Heart left ventricle (tissue), 16 donors: ENCODE measurements at regions not wholly inside any gene's neighbourhood (a gene's known extent, or its start where the extent isn't known, plus 50 kb on each side); places are given as distances from the start of the nearest gene placed in this dataset.

Experiments
- ATAC-seq, 4 donors: fragments of 200-7000 bp; cut with Tn5 transposase; one replicate each; pipeline ENCODE4 v1.9.1; 2020 to 2022; ENCODE audit warnings: moderate library complexity in 4 of 4, mild to moderate bottlenecking in 3 of 4, moderate number of reproducible peaks in 1 of 4
- DNase-seq, 5 donors: peaks; one replicate each; pipeline ENCODE4 v3.0.0-alpha.2; 2020
- H3K27ac ChIP-seq, 12 donors: fragments of 200-600 bp; sonication (generic) in 4 of 12; one replicate each; pipeline versions ENCODE4 v1.5.0 to v1.8.0; 2016 to 2022; ENCODE audit warnings: mild to moderate bottlenecking in 2 of 12
- H3K27me3 ChIP-seq, 9 donors: fragments of 200-600 bp; sonication (generic) in 2 of 9; one replicate each; pipeline versions ENCODE4 v1.5.1 to v1.8.0; 2016 to 2022; ENCODE audit warnings: mild to moderate bottlenecking in 3 of 9
- H3K36me3 ChIP-seq, 9 donors: fragments of 200-600 bp; sonication (generic) in 2 of 9; one replicate each; pipeline versions ENCODE4 v1.5.0 to v1.8.0; 2018 to 2022; ENCODE audit warnings: mild to moderate bottlenecking in 2 of 9
- H3K4me1 ChIP-seq, 12 donors: fragments of 200-600 bp; sonication (generic) in 4 of 12; one replicate each; pipeline versions ENCODE4 v1.5.0 to v1.8.0; 2016 to 2022; ENCODE audit warnings: mild to moderate bottlenecking in 3 of 12
- H3K4me3 ChIP-seq, 12 donors: fragments of 200-600 bp; sonication (generic) in 4 of 12; one replicate each; pipeline versions ENCODE4 v1.5.0 to v1.8.0; 2017 to 2022; ENCODE audit warnings: mild to moderate bottlenecking in 9 of 12, moderate library complexity in 4 of 12
- H3K9me3 ChIP-seq, 12 donors: fragments of 200-600 bp; sonication (generic) in 4 of 12; one replicate each; pipeline versions ENCODE4 v1.5.0 to v1.8.0; 2016 to 2022; ENCODE audit warnings: mild to moderate bottlenecking in 1 of 12
- CTCF ChIP-seq, 12 donors: fragments of 200-600 bp; sonication (generic) in 4 of 12; IDR thresholded peaks; one replicate each; pipeline versions ENCODE4 v1.5.0 to v1.8.0; 2018 to 2022; ENCODE audit warnings: antibody characterized with exemption in 12 of 12, mild to moderate bottlenecking in 5 of 12
- POLR2A ChIP-seq, 2 donors: fragments of 450-650 bp; IDR thresholded peaks; one replicate each; pipeline ENCODE4 v1.6.1; 2017; ENCODE audit warnings: antibody characterized with exemption in 2 of 2, mild to moderate bottlenecking in 2 of 2, moderate library complexity in 2 of 2
- WGBS, 4 donors: extraction: QIAGEN DNeasy Blood & Tissue Kit in 2 of 4; methylation state at CpG; one replicate each; pipeline versions ENCODE4 v1.1.5 to v1.1.7; 2013 to 2018; 5-methylcytosine and 5-hydroxymethylcytosine counted together
- intact Hi-C, 10 donors: fragments of 100-400 bp; cut with DNase I; formaldehyde crosslinking; loops; one replicate each; pipeline versions ENCODE4 v1.11.1 to v1.14.2; 2022
- donor health status: ischemic (EF 13 %, LVEDD 7.1; RV severe dilation, severe dysfunction).
- donor health status: healthy with polysubstance abuse.
- donor health status: DM: no; HTN: yes; CAD: no.
- donor health status: DM: no; HTN: no; CAD: no.
- donor health status: ischemic (EF 25% LVEDD 6.9; RV normal size, moderate dysfunction).
- donor health status: ischemic (EF 25% LVEDD 5.7; RV mildly dilated, moderate dysfunction).
- donor health status: healthy.
- donor health status: DM: yes; HTN: yes; CAD: no.
- donor health status: ischemic (EF 35%, LVEDD 5.7; RV mildly dilated, moderate dysfunction).
- donor health status: nonischemic (EF 11% LVEDD 7.7; RV severe dilation, severe dysfunction).
- donor health status: DM: yes; HTN: yes; CAD: no.
- donor health status: PGD.
- donor health status: ischemic (EF 29% LVEDD 5.4; RV normal size, mild dysfunction).
- donor health status: nonischemic (EF 23%, LVEDD 6.1; RV moderate dilation, normal function).

GRCh38 chr3:56887402-56888025 is 85.8 kb upstream of the ARHGEF3 start:
- Histone ChIP-seq H3K4me1 (peaks cover 0 to 36% (median 4%) of the 10 kb centered on the region in 12 donors), H3K27ac (peak overlapping the region in 3 of 12 donors; percentile 9 to 54 (median 28)), H3K36me3 (no peaks in the 10 kb centered on the region), H3K9me3 (no peaks in the 10 kb centered on the region), H3K27me3 (no peaks in the 10 kb centered on the region), H3K4me3 (no peak overlapping the region)
- TF ChIP-seq POLR2A (IDR thresholded peaks at IDR 0.05) (no peak), CTCF (IDR thresholded peaks at IDR 0.05) (no peak)
- intact Hi-C loops = no loop called here
- peak in 1 of 4 donors; percentile 41 for ATAC-seq
- WGBS, 4 donors = 47 to 49% (median 48%) methylated on average over 2 of the region's 2 CpGs
- no peak for DNase-seq

- no peak overlapping the region for H3K4me3 ChIP-seq
- peak overlapping the region in 1 of 12 donors; percentile 13 for H3K27ac ChIP-seq
- no peak for TF ChIP-seq POLR2A (IDR thresholded peaks at IDR 0.05)
- TF ChIP-seq CTCF (IDR thresholded peaks at IDR 0.05) = no peak
- WGBS, 4 donors = 71 to 81% (median 80%) methylated on average over 6 of the region's 6 CpGs
- H3K9me3 ChIP-seq = no peaks in the 10 kb centered on the region
- DNase-seq (no peak), ATAC-seq (no peak)
- intact Hi-C loops = no loop called here
- H3K36me3 ChIP-seq = no peaks in the 10 kb centered on the region
- H3K4me1 ChIP-seq = peaks cover 0 to 36% (median 4%) of the 10 kb centered on the region in 12 donors
- H3K27me3 ChIP-seq = no peaks in the 10 kb centered on the region
Observed at GRCh38 chr3:56886314-56886713, 84.6 kb upstream of the ARHGEF3 start.

- intact Hi-C loops = no loop called here
- H3K4me3 ChIP-seq = no peak overlapping the region
- DNase-seq = no peak
- H3K4me1 ChIP-seq = peaks cover 0 to 36% (median 4%) of the 10 kb centered on the region in 12 donors
- WGBS, 4 donors = 85 to 97% (median 95%) methylated on average over 2 of the region's 2 CpGs
- no peaks in the 10 kb centered on the region for H3K36me3 ChIP-seq
- H3K27me3 ChIP-seq = no peaks in the 10 kb centered on the region
- TF ChIP-seq CTCF (IDR thresholded peaks at IDR 0.05) = no peak
- no peak for TF ChIP-seq POLR2A (IDR thresholded peaks at IDR 0.05)
- peak in 2 of 4 donors; percentile 18 to 26 for ATAC-seq
- peak overlapping the region in 1 of 12 donors; percentile 13 for H3K27ac ChIP-seq
- no peaks in the 10 kb centered on the region for H3K9me3 ChIP-seq
Observed at GRCh38 chr3:56885879-56886278, 84.1 kb upstream of the ARHGEF3 start.

- no peak for TF ChIP-seq CTCF (IDR thresholded peaks at IDR 0.05)
- no peak for TF ChIP-seq POLR2A (IDR thresholded peaks at IDR 0.05)
- Histone ChIP-seq H3K9me3 (no peaks in the 10 kb centered on the region), H3K27ac (no peak overlapping the region), H3K36me3 (no peaks in the 10 kb centered on the region), H3K27me3 (no peaks in the 10 kb centered on the region), H3K4me1 (peaks cover 0 to 36% (median 4%) of the 10 kb centered on the region in 12 donors), H3K4me3 (no peak overlapping the region)
- DNase-seq (no peak), ATAC-seq (no peak)
- intact Hi-C loops = no loop called here
Observed at GRCh38 chr3:56885453-56885852, 83.7 kb upstream of the ARHGEF3 start.
